Ammon's horn (tissue), 1 donor: ENCODE measurements at regions not wholly inside any gene's neighbourhood (a gene's known extent, or its start where the extent isn't known, plus 50 kb on each side); places are given as distances from the start of the nearest gene placed in this dataset.
"Not testable (repeated sequence)": the region's sequence is repeated elsewhere in the genome, so short reads cannot be mapped to it uniquely, and the experiment has no call there.

ENCODE experiments used
- DNase-seq: peaks from one replicate; pipeline ENCODE4 v3.0.0-alpha.2; 2016; ENCODE audit warnings: low spot score

DNA sequence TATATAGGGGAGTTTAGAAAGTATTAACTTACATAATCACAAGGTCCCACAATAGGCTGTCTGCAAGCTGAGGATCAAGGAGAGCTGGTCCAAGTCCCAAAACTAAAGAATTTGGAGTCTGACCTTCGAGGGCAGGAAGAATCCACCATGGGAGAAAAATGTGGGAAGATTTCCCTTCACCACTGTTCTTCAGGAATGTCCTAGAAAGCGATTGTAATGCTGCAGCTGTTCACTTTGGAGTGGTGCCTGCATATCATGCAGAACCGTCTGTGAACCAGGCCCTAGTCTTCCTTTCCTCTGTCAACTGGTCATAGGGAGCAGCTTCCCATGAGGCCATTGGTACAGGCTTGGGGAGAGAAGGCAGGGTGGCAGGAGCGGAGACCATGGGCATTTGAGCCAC is 497.9 kb upstream of the ARPP21 start:
- no peak for DNase-seq

DNA sequence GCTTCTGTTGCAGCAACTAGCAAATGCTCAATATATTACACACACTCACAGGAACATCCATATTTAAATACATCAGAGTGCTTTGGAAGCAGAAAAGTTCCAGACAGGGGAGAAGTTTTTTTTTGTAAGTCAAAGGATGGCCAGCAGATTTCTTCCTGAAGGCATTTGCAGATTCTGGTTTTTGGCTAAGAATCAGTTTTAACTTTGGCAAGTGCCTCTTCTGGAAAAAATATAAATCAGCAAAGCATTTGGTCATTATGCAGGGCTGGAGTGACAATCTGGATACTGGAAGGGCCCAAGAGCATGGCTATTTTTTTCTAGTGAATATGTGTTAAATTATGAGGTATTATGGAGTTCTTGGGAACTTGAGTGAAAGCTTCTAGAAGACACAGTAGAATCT is 495.3 kb upstream of the ARPP21 start:
- DNase-seq, result no peak

DNA sequence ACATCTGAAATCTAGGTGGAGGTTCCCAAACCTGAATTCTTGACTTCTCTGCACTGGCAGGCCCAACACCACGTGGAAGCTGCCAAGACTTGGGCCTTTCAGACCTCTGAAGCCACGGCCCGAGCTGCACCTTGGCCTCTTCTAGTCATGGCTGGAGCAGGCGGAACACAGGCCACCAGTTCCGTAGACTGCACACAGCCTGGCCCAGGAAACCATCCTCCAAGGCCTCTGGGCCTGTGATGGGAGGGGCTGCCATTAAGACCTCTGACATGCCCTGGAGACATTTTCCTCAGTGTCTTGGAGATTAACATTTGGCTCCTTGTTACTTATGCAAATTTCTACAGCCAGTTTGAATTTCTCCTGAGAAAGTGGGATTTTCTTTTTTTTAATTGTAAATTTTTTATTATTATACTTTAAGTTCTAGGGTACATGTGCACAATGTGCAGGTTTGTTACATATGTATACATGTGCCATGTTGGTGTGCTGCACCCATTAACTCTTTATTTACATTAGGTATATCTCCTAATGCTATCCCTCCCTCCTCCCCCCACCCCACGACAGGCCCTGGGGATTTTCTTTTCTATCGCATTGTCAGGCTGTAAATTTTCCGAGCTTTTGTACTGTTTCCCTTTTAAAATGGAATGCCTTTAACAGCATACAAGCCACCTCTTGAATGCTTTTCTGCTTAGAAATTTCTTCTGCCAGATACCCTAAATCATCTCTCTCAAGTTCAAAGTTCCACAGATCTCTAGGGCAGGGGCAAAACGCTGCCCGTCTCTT is 492.9 kb upstream of the ARPP21 start:
- DNase-seq, result not testable (repeated sequence)

DNA sequence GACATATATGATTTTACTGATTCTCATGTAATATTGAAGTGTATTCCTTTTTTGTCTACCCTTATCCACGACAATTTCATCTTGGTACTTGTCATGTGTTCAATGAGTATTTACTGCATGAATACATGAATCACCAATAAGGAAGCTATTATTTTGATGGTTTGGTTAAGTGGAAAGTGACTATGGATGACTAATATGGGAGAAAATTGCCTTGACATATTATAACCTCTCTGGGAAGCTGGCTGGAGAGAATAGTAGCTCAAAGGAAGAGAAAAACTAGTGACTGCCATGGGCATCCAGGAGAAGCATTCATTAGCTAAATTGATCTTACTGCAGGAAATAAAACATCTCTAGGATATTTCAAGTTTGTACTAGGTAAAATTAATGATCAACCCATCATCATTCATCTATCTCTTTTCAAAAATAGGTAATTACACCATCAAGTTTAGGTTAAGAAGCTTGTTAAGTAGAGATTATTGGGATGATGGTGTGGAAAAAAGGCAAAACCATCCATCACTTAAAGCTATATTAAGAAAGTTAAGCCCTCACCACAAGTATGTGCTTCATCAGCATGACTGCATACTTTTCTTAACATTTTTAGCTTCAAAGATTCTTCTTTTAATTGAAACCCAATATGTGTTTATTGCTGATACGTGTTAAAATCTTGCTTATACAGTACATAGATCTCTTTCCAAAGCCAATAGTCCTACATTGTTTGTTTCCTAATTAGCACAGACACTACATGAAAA is 455.2 kb upstream of the ARPP21 start:
- DNase-seq, result no peak

DNA sequence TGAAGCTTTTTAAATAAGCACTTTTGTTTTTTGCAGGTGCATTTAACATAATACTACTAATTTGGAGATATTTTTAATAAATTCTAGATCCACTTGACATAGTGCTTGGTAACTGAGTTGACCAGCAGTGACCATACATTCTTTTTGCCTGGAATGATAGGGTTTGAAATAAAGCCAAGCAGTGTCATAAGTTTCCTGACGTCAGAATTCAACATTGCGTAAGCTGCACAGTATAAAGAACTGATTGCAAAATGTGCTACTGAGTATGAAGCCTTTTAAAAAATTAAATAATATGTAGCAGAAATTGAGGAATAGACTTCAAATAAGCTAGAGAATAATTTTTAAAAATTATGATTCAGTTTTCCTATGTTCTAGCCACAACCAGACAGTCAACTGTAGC is 454.6 kb upstream of the ARPP21 start:
- no peak for DNase-seq

DNA sequence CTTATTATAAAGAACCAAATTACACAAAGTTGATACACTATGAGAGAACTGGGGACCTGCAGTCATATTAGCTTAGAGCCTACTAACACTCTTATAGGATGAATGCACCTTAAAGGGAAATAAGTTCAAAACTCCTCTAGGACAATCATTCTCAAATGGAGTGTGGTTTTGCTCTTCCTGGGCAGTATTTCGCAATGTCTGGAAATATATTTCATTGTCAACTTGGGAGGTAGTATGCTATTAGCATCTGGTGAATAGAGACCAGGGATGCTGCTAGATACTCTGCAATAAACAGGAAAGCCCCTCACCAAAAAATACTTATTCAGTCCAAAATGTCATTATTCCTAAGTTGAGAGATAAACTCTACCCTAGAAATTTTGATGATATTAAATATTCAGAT is 451.4 kb upstream of the ARPP21 start:
- no peak for DNase-seq

DNA sequence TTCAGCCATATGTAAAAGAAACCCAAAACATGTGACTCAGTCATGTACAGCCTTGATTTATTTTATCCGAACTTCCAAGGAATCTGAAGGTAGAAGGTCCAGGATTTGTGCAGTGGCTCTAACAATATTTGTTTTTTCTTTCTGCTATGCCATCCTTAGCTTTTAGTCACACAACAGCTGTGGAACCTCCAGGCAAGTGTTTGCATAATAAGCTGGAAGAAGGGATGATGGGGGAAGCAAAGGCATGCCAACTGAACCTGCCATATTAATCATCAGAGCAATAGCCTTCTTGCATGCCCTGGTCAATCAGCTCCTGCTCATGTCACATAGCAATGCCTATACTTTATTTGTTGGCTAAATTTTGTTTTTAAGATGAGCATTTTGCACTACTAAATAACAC is 444.7 kb upstream of the ARPP21 start:
- no peak for DNase-seq

DNA sequence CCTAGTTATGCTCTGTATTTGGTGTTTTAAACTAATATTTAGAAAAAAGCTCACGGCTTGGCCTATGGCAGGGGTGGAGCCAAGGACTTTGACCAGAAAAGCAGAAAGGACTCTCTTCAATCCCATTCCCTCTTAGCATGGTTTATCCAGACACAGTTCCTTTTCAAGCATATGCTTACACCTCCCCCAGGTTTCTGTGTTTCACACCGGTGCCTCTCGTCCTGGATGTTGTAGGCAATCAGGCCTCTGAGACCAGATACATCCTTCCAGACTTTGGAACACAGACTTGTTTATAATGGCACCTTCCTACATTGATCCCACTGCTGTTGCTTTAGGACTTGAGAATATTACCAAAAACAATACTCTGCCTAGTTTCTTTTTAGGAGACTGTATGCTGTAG is 440.5 kb upstream of the ARPP21 start:
- DNase-seq, result no peak

DNA sequence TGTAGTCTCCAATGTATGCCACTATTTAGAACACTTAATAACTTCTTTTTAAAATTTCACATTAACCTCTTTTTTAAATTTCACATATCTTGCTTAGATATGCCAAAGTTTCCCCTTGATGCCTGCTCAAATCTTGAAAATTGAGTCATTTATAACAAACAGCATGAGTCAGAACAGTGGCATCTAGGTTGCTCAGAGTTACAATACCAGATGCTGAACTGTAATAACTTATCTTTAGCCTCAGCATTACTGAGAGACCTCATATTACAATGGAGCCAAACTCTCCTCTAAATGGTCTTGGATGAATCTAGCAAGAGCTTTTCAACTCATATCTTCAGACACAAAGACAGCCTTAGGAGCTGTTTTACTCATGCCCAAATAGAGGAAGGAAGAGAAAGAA is 439.3 kb upstream of the ARPP21 start:
- DNase-seq, result no peak

DNA sequence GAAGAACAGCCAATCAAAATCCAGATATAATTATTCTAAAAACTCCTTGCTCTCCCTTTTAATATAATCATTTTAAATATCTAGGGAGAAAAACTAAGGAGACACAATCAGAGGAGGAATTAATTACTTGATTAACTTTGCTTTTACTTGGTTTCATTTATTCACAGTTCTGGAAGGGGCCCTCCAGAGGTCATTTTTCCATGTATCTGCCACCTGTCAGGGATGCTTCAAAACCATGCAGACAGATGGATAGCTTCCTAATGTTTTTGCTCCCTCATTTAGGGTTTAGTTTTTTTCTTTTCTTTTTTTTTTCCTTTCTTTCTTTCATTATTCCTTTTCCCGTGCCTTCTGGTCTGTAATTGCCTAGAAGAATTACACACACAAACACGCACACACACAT is 438.1 kb upstream of the ARPP21 start:
- DNase-seq, result no peak

DNA sequence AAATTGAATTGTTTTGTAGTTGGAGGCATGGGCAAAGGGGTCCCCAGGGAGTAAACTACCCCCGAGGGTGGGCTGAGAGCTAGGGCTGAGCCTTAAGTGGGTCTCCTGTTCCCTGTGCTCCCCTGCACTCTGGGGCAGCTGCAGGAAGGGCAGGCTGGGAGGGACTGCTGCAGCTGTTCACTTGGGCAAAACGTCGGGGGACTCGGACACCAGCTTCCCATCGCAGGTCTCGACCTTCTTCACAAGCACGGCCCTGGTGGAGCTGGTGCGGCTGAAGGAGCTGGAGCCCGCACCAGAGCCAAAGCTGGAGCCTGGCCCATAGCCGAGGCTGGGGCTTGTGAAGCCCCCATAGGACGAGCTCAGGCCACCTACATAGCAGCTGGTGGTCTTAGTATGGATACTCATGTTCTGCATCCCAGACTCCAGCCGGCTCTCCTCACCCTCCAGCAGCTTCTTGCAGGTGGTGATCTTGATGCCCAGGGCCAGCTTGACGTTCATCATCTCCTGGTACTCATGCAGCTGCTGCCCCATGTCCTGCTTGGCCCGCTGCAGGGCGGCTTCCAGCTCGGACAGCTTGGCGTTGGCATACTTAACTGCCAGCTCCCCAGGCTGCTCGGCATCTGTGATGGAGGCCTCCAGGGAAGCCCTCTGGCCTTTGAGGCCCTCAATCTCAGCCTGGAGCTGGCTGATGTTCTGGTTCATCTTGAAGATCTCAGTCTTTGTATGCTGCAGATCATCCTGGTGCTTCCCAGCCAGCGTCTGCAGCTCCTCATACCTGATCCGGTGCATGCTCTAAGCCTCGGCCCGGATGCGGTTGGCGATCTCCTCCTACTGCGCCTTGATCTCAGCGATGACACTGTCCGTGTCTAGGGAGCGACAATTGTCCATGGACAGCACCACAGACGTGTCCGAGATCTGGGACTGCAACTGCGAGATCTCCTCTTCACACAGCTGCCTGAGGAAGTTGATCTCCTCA is 423.5 kb upstream of the ARPP21 start:
- no peak for DNase-seq

DNA sequence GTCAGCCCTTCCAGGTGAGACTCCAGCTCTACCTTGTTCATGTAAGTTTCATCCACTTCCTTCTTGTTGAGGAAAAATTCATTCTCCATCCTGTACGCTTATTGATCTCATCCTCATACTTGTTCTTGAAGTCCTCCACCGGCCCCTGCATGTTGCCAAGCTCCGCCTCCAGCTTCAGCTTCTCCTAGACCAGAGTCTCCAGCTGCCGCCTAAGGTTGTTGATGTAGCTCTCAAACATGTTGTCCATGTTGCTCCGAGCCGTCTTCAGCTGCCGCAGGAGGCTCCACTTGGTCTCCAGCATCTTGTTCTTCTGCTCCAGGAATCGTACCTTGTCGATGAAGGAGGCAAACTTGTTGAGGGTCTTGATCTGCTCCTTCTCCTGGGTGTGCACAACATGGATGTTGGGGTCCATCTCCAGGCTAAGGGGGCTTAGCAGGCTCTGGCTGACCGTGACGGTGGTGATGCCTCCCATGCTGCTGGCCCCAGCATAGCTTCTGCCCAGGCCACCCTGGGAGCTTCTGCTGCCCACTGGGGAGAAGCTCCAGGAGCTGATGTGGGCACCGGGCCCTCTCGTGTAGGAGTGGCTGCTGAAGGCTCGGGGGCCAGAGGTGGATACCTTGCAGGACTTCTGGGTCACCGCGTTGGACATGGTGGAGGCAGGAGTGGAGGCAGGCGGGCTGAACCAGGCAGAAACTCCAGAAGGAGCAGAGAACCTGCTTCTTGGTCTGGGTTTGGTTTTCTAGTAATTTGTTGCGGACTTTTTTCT is 422.6 kb upstream of the ARPP21 start:
- no peak for DNase-seq

DNA sequence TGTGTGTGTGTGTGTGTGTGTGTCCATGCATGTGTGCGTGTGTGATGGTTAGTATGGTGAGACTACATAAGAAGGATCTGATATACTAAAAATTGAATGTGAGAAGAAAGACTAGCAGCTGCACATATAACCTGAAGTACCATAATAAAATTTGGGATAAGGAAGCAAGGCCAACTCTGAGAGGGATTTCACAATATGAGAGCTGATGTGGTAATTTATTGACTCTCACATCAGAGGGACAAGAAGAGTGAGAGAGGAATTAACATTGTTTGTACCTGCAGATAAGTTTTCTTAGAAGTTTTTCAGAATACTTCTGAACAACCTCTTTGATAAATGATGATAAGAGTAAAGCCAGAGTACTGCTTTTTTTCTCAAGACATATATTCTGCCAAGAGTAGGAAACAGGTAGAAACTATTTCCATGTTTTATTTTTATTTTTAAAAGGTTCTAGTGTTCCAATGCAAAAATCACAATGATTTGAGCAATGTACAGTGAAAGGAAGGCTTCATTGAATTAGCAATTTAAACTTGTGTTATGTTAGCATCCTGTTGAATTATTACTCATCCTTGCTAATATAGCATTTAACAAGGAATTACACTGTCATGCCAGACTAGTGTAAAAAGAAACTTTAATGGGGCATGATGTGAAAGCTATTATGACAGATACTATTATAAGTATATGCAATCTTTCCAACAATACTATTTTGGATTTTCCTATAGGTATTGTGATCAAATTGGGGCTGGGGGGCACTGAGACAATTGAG is 415.5 kb upstream of the ARPP21 start:
- no peak for DNase-seq

DNA sequence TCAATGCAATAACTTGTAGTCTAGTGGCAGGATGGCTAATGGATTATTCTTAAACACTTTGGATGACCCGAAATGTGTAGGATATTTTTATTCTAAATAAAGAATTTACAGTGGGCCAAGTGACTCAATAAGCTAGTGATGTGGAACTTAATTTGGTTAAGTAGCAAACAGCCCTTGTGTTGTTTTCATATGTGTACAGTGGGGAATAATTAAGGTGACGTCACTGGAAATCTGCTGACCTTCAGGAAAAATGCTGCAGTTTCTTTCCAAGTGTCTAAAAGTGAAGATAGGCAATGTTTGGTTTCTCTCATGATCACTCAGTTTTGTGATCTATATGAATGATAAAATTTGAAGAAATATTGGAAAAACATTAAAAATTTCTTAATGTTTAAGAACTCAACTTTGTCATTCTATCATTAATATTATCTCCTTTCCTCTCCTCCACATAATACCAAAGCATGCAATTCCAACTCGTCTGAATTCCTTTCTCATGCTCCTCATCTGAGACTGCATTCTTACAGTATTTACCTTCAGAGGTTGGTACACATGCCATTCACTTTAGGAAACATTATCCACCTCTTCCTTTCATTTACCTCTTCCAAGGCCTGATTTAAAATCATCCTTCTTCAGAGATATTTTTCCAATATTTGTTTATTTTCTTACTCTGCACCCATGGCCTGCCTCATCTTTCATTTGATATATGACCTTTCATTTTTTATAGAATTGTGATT is 414.6 kb upstream of the ARPP21 start:
- DNase-seq, result no peak

DNA sequence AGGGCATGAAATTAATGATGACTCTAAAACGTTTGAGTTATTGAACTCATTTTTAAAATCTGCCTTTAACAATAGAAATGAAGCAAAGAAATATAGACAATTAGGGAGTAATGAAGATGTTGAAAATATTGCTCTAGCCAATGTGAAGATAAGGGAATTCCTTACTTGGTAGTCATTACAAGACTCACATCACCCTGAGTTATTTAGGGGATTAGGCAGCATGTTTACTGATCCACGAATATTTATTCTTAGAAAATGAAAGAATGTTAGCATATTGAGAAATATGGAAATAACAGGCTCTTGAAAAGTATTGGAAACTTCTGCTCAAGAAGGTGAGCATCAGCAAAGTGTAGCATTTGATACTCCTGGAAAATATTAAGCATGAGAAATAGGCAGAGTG is 398.1 kb upstream of the ARPP21 start:
- no peak for DNase-seq

DNA sequence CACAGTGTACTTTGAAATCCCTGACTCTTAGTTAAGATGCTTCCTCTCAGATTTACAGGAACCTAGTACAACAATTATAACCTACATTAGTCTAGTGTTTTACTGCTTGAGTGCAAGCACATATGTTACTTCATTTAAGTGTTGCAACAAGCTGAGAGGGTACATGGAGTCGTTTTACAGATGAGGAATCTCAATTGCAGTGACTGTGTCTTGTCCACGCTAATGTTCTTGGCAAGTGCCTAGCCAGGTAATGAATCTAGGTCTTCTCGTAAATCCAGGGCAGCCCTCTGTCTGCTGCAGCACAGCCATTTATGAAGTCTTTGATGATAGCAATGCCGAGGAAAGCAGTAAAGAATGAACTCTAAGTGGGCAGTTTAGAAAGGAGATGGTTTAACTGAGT is 384.4 kb upstream of the ARPP21 start:
- DNase-seq, result no peak

DNA sequence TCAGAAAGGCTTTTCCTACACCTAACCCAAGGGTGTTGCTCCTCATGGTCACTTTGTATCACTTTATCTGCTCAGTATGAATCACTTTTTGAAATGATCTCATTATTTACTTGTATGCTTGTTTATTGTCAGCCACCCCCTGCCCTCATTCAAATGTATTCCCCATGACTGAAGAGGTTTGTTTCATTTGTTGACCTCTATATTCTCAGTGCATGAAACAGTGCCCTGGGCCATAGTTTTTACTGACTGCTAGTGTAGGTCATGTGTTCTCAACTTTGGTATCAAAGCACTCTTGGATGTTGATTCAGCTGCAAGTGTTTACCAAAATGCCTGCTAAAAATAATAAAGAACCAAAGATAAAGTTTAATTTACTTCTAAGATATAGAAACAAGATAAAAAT is 381.7 kb upstream of the ARPP21 start:
- no peak for DNase-seq

DNA sequence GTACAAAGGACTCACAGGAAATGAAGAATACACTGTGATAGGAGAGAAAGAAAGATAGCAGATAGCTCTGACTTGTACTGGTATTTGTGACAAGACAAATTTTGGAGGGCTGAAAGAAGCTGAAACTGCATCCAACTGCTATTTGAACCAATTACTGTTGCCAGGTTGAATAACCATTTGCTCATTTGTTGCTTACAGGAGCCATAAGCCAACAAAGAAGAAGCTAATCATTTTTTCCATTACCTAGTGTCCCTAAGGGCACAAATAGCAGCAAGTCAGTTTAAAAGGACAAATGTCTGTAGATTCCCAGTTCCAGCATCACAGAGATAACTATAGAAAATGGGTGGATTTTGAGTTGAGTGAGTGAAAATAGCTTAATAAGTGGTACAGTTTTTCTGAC is 376.9 kb upstream of the ARPP21 start:
- no peak for DNase-seq

DNA sequence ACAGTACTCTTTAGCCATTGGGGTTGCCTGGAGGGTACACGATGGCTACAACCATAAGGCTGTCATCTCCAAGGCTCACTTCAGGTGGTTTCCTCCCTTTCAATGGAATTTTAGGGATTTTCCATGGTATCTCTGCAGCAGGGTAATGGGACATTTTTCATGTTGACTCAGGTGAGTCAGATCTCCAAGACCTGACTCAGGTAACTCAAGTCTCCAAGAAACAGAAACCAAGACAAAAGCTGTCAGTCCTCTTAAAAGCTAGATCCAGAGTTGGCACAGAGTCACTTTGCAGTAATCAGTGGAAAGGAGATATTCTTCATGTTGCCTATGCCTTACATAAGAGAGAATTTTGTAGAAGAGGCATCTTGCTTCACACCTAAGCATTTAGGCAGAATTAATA is 375.8 kb upstream of the ARPP21 start:
- no peak for DNase-seq

DNA sequence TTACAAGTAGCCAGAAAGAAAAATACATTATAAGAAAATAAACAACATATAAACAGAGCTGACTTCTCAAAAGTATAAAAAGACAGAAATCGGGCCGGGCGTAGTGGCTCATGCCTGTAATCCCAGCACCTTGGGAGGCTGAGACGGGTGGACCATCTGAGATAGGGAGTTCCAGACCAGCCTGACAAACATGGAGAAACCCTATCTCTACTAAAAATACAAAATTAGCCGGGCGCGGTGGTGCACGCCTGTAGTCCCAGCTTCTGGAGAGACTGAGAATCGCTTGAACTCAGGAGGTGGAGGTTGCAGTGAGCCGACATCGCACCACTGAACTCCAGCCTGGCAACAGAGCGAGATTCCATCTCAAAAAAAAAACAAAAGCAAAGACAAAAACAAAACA is 373.3 kb upstream of the ARPP21 start:
- DNase-seq, result not testable (repeated sequence)
